GM19468 (cell line): ENCODE measurements at regions not wholly inside any gene's neighbourhood (a gene's known extent, or its start where the extent isn't known, plus 50 kb on each side); places are given as distances from the start of the nearest gene placed in this dataset.

Experiments
- ATAC-seq: cut with Tn5 transposase; IDR thresholded peaks from one replicate; pipeline ENCODE4 v1.9.1; 2021; ENCODE audit warnings: mild to moderate bottlenecking, moderate library complexity, moderate number of reproducible peaks; ENCODE audit not compliant: unreplicated experiment; ENCODE audit errors: extremely low read depth

DNA sequence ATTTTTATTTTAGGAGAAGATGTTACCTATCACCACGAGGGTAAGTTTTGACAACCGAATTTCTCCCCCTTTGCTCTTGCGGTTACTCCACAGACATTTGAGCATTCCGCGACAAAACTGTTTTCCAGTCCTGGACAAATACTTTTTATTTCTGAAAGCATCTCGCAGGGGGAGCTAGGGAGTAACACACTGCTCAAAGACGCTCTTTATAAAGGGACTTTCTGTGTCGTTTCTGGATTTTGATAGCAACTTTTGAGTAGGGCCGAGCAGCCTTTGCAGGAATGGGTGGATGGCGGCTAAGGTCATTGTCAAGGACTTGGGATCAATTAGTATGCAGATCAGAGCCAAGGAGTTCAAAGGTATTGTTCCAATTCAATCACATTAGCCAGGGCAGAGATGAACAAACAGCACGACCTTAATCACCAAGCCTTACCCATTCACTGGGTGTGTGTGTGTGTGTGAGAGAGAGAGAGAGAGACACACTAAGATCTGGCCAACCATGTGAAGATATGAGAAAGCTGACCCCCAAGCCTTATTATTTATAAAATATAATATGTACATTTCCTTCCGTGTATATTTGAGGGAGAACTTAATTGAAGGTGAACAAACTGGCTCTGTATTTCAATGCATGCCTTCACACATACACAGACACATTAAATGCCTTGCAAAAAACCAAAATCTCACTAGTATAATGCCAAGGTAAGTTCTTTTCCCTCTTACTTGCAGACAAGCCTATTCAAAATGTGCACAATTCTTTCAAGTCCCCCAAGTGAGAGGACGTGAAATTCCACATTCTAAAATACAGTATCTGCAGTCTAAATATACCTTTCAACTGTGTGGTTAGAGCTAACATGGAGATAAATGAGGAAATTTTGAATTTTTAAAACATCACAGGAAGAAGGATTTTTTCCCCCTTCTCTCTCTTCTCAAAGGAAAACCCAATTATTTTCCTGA lies 613.8 kb downstream of the VRK1 start:
- ATAC-seq, result no peak

DNA sequence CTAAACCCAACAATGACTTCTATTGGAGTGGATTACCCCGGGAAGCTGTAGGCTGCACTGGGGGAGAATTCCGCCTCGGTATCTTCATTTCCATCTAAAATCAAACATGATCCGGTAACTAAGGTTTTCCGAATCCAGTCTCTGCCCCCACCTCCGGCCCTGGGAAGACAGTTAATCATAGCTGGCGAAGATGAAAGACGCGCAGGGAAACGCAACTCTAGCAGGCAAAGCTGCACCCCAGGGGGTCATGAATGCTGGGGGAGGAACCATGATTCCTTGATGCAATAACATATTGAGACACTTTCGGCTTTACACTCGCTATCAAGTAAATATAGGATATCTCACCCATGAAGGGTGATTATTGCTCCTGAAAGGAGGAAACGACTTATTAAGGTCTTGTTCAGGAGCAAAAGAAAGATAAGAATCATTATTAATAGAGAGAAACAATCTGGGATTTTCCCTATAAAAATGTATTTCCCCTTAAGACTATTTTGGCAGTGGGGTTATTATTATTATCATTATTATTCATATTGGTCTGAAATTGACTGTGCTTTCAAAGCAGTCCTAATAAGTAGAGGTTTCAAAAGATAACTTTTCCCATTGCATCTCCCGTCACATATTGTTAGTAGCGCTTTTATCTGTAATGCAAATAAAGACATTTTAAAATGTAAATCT lies 614.9 kb downstream of the VRK1 start:
- no peak for ATAC-seq

DNA sequence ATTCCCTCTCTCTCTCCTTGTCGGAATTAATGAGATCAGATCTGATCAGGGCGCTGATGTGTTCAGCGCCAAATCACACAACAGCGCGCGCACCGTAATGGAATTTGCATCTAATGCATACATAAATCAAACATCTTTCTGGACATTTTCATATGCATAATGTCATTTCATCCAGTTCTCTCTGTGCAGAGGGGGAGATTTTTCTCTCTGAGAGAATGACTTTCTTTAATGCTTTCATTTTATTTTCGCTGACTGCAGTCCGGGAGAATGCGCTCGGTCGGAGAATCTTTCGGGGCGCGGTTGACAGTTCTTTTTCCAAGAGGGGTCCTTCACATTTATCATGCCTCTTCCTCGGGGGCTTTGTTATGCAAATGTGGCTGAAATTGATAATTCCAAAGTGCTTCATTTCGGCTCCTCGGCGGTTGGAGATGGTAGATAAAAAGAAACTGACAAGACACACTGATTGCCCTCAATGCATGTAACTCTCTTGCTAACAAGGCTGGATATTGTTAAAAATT lies 615.9 kb downstream of the VRK1 start:
- no peak for ATAC-seq

DNA sequence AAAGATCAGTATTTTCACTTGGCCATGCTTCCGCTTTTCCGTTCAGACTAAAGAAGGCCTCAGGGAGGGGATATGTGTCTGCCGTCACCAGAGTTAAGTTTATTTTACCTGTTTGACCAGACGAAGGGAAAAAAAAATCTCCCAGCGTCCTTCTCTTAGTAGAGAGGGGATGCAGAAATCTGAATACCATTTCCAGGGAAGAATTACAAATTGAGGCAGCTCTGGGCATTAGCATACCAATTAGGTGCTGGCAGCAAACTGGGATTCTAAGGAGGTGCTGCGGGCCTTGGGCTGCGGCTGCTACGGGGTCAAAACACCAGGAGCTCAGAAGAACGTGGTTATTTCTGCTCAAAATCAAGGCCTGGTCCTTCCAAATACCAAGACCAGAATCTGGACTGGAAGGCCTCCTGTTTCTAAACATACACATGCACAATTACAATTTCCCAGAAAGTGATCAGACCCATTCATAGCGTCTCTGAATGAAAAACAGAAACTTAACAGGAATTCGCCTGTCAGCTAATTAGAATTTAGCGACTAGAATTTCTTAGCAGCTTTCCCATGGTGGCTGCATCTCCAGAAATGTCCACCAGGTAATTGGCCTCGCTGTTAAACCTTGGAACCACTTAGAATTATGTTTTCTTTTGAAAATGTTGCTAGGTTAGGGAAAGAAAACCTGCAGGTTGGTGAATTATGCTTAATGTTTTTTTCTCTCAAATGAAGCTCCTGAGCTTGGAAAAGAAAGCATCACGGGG lies 617.0 kb downstream of the VRK1 start:
- no peak for ATAC-seq

DNA sequence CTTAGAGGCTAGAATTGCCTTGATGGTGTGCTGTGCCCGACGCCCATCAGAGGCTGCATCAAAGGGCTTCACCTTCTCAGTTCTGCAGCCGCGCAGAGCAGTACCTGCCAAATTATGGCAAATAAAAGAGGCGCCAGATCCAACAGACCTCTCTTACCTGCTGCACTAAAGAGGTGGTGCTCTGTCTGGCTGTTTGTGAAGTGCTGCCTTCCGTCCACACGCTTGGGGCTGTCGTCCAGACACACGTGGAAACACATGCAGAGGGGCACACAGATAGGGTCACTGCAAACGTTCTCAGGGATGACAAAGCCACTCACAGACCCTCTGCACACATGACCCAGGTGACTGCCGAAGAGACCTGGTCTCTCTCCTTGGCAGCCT lies 617.5 kb downstream of the VRK1 start:
- ATAC-seq, result no peak

DNA sequence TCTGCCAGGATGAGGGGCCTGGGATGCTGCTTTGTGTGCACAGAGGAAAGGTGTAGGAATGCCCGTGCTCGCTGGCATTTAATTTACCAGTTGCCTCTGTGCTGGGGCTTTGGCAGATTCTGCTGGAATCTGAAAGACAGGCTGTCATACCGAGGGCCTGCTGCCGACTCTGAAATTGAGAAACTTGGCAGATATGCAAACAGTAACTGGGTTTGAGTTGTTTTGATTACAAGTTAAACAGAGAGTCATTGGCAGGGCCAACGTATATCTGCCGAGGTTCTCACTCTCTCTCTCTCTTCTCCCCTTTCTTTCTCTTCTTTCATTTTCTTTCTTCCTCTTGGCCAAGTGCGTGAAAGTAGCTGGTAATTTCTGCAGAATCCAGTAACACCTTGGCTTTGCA lies 618.7 kb downstream of the VRK1 start:
- no peak for ATAC-seq

DNA sequence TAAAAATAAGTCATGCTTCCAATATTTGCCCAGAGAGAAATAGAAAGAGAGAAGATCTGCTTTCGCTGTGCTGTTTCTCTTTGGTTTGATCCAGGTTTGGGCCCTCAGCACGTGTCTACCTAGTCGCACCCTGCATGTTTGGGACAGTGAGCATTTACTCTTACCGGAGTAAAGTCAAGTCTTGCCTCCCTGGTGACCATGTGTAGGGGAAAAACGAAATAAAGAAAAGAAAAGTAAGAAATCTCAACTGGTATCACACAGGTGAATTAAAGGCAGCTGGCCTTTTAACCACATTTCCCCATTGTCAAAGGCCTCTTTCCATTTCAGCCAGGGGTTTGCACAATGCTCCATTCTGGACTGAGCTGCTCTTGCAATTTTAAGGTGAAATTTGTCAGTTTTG lies 619.4 kb downstream of the VRK1 start:
- no peak for ATAC-seq

DNA sequence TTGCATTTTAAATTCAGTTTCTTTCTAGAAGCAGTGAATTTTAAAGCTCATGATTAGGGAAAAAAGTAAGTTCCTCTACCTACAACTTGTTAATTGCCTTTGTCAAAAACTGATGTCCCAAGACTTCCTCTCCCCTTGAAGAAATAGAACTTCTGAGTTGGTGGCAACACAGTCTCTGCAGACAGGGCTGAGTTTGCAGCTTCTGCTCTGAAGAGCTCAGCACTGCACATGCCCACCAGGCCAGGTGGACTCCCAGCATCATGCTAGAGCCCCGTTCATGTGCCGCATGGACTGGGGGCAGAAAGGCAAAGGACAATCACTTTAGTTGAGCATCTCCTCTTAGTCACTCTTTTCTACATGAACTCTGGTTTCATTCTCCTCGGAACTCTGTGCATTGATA lies 620.1 kb downstream of the VRK1 start:
- no peak for ATAC-seq

DNA sequence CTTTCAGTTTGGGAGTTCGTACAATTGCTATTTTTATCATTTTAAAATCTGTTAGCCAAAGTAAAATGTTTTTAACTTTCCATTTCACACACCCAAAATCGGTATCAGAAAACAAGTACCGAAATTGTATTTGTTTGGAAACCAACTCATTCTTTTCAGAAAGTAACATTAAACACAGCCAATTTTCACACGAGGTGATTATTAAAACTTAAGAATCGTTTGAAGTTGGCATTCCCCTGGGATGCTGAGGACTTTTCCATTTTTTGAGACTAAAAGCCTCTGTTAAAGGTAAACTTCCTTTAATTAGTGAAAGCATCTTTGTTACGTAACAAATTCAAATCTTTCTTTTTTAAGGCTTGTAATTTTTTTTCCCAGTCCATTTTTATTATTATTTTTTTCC lies 623.0 kb downstream of the VRK1 start:
- ATAC-seq, result no peak

DNA sequence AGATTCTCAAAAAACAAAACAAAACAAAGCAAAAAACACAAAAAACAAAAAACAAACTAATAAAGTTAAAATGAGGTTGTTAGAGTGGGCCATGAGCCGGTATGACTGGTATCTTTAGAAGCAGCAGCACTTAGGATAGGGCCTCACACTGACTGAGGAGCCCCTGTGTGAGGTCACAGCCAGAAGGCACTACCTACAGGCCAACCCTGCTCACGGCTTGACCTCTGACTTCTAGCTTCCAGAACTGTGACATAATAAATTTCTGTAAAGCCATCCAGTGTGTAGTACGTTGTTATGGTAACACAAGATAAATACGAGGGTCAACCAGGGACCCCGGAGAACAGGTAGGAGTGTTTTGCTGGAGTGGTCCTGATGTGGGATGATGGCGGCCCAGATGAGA lies 629.6 kb downstream of the VRK1 start:
- no peak for ATAC-seq

DNA sequence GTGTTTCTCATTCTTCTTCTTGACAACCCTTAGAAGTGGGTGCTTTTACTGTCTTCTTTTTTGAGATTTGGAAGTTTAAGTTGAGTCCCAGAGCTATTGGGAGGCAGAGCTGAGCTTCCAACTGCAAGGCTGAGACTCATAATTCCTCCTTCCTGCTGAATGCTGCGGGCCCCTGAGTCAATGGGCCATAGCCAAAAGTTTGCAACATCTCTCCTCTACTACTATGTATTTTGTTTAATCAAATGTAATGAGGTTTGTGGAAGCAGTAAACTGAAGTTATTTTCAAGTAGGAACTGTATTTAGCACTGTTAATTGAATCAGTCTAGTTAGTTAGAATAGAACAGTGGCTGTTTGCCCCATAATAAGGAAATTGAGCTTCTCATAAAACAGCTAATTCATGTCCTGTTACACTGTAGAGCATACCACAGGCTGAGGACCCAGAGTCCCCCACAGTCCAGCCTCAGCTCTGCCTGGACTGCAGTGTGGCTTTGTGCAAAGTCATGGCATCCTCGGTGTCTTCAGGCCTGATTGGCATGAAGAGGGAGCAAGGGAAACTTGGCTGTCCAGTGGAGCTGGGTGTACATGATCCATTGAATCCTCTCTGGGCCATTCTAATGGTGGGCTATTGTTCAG lies 631.7 kb downstream of the VRK1 start:
- ATAC-seq, result no peak

DNA sequence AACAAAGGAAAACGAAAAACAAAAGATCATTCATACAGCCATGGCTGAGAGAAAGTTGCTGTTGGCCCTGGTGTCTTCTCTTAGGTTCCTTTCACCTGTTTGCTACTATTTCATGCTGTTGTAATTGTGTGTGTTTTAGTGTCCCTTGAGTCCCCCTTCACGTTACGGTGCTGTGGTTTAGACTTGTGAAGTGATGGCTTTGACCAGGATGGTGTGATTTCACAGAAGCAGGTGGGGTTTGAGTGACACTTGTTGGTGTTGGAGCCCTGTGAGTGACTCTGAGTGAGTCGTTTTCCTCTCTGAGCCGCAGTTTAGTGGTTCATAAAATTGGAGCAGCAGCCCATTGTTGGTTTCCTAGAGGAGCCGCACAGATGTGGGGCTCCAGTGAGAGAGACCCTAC lies 635.4 kb downstream of the VRK1 start:
- no peak for ATAC-seq

DNA sequence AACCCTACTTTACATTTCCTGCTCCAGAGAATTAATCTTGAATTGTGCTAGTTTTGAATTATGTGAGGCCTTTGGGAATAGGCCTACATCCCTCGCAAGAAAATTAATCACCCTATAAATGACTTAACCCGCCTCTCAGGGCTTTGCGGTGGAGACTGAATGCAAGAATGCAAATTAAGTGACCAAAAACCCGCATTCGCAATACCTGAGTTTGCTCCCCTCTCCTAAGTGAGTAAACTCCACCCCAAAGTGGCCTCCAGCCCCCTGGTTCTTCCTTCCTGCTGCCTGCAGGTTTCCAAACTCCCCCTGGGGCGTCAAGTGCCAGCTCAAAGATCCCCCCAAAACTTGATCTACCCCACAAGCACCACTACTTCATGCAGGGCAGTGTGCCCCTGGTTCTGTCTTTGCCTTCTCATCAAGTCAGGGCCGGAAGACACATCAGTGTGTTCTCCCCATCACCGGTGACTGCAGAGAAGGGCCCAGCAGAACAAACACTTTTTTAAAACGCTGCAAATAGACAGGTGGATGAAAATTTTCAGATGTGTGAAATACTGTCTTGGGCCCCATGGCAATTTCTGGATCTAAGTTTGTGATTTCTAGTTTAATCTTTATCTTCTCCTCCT lies 644.7 kb downstream of the VRK1 start:
- ATAC-seq, result no peak

DNA sequence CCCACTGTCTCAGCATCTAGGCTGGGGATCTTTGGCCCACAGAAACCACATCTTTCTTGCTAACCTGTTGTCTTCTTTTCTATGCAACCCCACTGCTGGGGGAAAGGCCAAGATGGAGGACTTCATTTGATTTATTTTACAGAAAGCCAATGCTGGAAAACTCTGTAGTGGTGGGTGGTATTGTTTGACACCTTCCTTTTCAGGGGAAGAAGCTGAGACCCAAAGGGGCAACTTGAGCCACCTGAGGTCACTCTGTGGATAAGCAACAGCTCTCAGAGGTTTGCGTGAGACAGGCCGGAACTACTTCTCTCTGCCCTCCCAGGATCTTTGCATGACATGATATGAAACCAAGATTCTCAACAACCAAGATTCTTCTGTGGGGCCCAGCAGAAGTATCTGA lies 645.2 kb downstream of the VRK1 start:
- ATAC-seq, result no peak

DNA sequence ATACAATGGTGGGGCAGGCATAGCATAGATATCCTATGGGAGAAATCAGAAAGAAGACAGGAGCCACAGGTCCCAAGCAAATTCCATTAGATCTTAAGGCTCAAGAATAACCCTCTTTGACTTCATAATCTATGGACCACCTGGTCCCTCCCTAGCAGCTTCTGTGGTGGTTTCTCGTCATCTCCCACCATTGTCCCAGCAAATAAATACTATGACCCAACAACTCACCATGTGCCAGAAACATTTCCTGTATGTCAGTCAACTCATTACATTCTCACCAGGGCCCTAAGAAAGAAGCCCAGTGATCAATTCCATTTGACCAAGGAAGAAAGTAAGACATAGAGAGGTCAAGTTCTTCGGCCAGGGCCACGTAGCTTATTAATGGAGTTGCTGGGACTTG lies 646.2 kb downstream of the VRK1 start:
- ATAC-seq, result no peak

DNA sequence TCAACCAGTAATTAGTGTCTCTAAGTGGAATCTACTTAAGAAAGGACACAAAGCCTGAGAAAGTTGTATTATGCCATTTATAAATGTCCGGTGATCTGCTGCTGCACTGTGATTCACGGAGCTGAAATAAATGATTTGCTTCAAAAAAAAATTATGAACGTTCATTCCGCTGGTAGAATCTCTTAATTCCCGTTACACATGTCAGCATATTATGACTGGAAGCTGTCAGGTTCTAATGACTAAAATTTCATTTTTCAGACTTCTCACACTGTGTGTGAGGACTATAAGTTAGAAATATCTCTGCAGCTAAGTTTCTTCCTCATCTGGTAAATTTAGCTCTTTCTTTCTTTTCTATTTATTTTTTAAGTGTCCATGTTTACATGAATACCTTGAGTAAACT lies 647.1 kb downstream of the VRK1 start:
- ATAC-seq, result no peak

DNA sequence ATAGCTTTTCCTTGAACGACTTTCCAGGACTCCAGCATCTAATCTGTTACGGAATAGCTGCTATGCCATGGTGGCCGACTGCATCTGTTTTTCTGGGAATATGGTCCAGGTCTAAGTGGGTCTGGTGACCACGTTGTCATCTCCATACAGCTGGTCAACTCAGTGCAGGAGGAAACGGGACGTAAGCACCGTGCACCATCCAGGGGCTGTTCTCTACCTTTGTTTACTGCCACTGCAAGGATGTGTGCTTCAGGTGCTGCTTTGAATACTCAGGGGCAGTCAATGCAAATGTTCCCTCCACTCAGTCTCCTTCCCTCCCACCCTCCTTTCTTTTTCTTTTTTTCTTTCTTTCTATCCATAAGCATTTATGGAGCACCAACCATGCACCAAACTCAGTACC lies 648.2 kb downstream of the VRK1 start:
- no peak for ATAC-seq

DNA sequence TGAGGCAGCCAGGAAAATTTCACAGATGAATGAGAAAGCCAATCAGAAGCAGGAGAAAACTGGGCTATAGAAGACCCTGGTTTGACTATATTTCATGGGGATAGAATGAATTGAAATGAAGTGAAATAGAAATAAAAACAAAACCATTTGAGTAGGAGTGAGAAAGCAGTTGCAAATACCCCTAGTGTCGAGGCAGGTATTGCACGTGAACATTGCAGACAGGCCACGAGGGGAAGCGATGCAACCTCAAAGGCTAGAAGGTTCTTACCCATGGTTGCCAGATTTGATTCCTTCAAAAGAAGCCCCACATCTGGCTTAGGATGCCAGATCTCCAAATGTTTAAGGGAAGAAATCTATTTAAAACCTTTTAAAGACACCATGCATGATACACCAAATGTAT lies 648.9 kb downstream of the VRK1 start:
- ATAC-seq, result no peak

DNA sequence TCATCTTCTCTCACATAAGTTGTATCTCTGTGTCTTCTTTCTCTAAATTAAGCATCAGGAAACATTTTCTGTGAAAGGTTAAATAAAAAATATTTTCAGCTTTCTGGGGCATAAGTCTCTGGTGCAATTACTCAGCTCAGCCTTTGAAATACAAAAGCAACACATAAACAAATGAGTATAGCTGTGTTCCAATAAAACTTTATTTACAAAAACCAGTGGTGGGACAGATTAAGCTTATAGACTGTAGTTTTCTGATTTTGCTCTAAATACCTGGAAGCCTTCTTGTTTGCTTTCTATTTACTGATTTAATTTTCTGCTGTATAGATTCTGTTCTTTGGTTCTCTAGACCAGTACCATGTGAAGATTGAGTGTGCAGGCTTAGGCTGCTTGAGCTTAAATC lies 655.1 kb downstream of the VRK1 start:
- ATAC-seq, result no peak

DNA sequence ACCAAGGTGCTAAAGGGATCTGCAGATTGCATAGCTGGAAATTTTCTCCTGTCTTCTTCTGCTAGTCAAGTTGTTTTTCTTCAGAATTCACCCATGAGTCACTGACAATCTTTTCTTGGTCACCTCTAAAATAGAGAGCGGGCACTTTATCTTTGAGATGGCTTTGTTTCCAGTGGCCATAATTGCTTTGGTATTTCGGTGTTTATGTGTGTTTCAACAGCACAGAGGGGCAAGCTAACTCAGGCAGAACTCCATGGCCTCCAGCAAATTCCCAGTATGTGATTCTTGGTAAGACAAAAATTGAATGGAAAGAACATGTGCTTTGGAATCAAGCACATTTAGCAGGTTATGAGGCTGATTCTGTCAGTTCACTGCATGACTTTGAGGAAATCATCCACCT lies 656.8 kb downstream of the VRK1 start:
- no peak for ATAC-seq
